ENCODE measurements at regions not wholly inside any gene's neighbourhood (a gene's known extent, or its start where the extent isn't known, plus 50 kb on each side); places are given as distances from the start of the nearest gene placed in this dataset.

GRCh38 chr1:185376288-185376687 is 59.2 kb upstream of the IVNS1ABP start:
- TF ChIP-seq ELF1 (IDR thresholded peaks at IDR 0.05) (no peak), JUND (IDR thresholded peaks at IDR 0.05) (no peak), CTCF (IDR thresholded peaks at IDR 0.05) (no peak), MXI1 (IDR thresholded peaks at IDR 0.05; ENCODE audit: low read depth, low read length) (no peak), TAF1 (IDR thresholded peaks at IDR 0.05; ENCODE audit: borderline replicate concordance, low read depth, low read length) (no peak), REST (IDR thresholded peaks at IDR 0.05; ENCODE audit: low read depth, low read length) (no peak), USF2 (IDR thresholded peaks at IDR 0.05; ENCODE audit: borderline replicate concordance, low read depth, low read length) (no peak), CHD2 (IDR thresholded peaks at IDR 0.05; ENCODE audit: low read length, partially characterized antibody) (no peak), PBX3 (IDR thresholded peaks at IDR 0.05) (no peak), EP300 (IDR thresholded peaks at IDR 0.05; ENCODE audit: borderline replicate concordance in 1 of 2, low read depth in 1 of 2, low read length in 1 of 2) (no peak), POLR2AphosphoS5 (IDR thresholded peaks at IDR 0.05; ENCODE audit: low read depth, low read length) (no peak), RCOR1 (IDR thresholded peaks at IDR 0.05; ENCODE audit: low read length) (no peak), RFX5 (IDR thresholded peaks at IDR 0.05; ENCODE audit: low read length) (no peak), NRF1 (IDR thresholded peaks at IDR 0.05; ENCODE audit: low read depth, low read length) (no peak)
